ENCODE measurements at regions not wholly inside any gene's neighbourhood (a gene's known extent, or its start where the extent isn't known, plus 50 kb on each side); places are given as distances from the start of the nearest gene placed in this dataset.
A peak's percentile ranks its signal among the peaks of the same experiment; 100 is the strongest.

- 6% methylated on average over 1 of the region's 1 CpG for WGBS (ENCODE audit: low lambda C conversion rate)
- Histone ChIP-seq H4K20me1 (ENCODE audit: insufficient read depth, low read length) (no peaks in the 10 kb centered on the region), H3K36me3 (replicated peaks in 1 of 2; ENCODE audit: control insufficient read depth in 1 of 2, insufficient read depth in 2 of 2, low read length in 2 of 2) (no peaks in the 10 kb centered on the region), H3K4me2 (ENCODE audit: low read depth, low read length) (no peak overlapping the region), H3K4me1 (ENCODE audit: insufficient read depth, low read length) (no peaks in the 10 kb centered on the region), H3K9ac (ENCODE audit: insufficient read depth, low read depth, low read length) (no peak overlapping the region), H3K4me3 (replicated peaks in 1 of 3; ENCODE audit: insufficient read depth in 1 of 3, low read depth in 2 of 3, low read length in 3 of 3) (no peak overlapping the region), H2AFZ (ENCODE audit: low read length) (no peak overlapping the region), H3K27me3 (ENCODE audit: control insufficient read depth in 1 of 2, insufficient read depth in 2 of 2, low read length in 2 of 2) (no peaks in the 10 kb centered on the region), H3K27ac (ENCODE audit: extremely low read length, insufficient read depth, low read length) (no peak overlapping the region), H3K79me2 (ENCODE audit: insufficient read depth, low read length) (no peaks in the 10 kb centered on the region), H3K9me3 (ENCODE audit: low read length) (no peaks in the 10 kb centered on the region)
- BruUV-seq (replicated peaks): no TSS peak
- no peak for DNase-seq (ENCODE audit: low spot score)
- FAIRE-seq: no peak
- no peak for TF ChIP-seq CC2D1A (CRISPR knock-in tag; IDR thresholded peaks at IDR 0.05)
- no peak for ATAC-seq
- intact Hi-C loops (cut with micrococcal nuclease; ENCODE audit: unreplicated experiment): no loop called here
- in situ Hi-C loops (cut with HindIII; ENCODE audit: extremely low pct_ligation_motif_present, low pct_unique_long_range_greater_than_20kb): no loop called here
- POLR2A ChIA-PET: no interaction called here
- CTCF ChIA-PET (ENCODE audit: low intra/inter-chr PET ratio, low total read pairs): no interaction called here
These were observed 423.6 kb downstream of the HLX start for GRCh38 chr1:221302810-221303209.

- H3K4me2 ChIP-seq (ENCODE audit: low read depth, low read length): no peak overlapping the region
- intact Hi-C loops (cut with micrococcal nuclease; ENCODE audit: unreplicated experiment) (no loop called here), in situ Hi-C loops (cut with HindIII; ENCODE audit: extremely low pct_ligation_motif_present, low pct_unique_long_range_greater_than_20kb) (no loop called here)
- H3K9ac ChIP-seq (ENCODE audit: insufficient read depth, low read depth, low read length): no peak overlapping the region
- 5% methylated on average over 1 of the region's 1 CpG for WGBS (ENCODE audit: low lambda C conversion rate)
- no peaks in the 10 kb centered on the region for H3K79me2 ChIP-seq (ENCODE audit: insufficient read depth, low read length)
- ATAC-seq (no peak), FAIRE-seq (no peak), DNase-seq (ENCODE audit: low spot score) (no peak)
- no peaks in the 10 kb centered on the region for H3K36me3 ChIP-seq (replicated peaks in 1 of 2; ENCODE audit: control insufficient read depth in 1 of 2, insufficient read depth in 2 of 2, low read length in 2 of 2)
- H3K4me3 ChIP-seq (replicated peaks in 1 of 3; ENCODE audit: insufficient read depth in 1 of 3, low read depth in 2 of 3, low read length in 3 of 3): no peak overlapping the region
- no peaks in the 10 kb centered on the region for H3K4me1 ChIP-seq (ENCODE audit: insufficient read depth, low read length)
- ChIA-PET POLR2A (no interaction called here), CTCF (ENCODE audit: low intra/inter-chr PET ratio, low total read pairs) (no interaction called here)
- no TSS peak for BruUV-seq (replicated peaks)
- H3K27ac ChIP-seq (ENCODE audit: extremely low read length, insufficient read depth, low read length): no peak overlapping the region
- TF ChIP-seq ATF7 (IDR thresholded peaks at IDR 0.05) (peak; percentile 46; the same call in 1 of the 2 replicates), ATF7 (CRISPR knock-in tag; IDR thresholded peaks at IDR 0.05) (no peak), ZFP36L1 (CRISPR knock-in tag; IDR thresholded peaks at IDR 0.05) (no peak)
- H2AFZ ChIP-seq (ENCODE audit: low read length): no peak overlapping the region
- no peaks in the 10 kb centered on the region for H3K27me3 ChIP-seq (ENCODE audit: control insufficient read depth in 1 of 2, insufficient read depth in 2 of 2, low read length in 2 of 2)
- no peaks in the 10 kb centered on the region for H4K20me1 ChIP-seq (ENCODE audit: insufficient read depth, low read length)
- no peaks in the 10 kb centered on the region for H3K9me3 ChIP-seq (ENCODE audit: low read length)
These were observed 424.4 kb downstream of the HLX start for GRCh38 chr1:221303623-221304022.

GRCh38 chr1:221306239-221306638 is 427.0 kb downstream of the HLX start:
- H3K9ac ChIP-seq (ENCODE audit: insufficient read depth, low read depth, low read length): no peak overlapping the region
- no peak overlapping the region for H3K27ac ChIP-seq (ENCODE audit: extremely low read length, insufficient read depth, low read length)
- BruUV-seq (replicated peaks): no TSS peak
- WGBS (ENCODE audit: low lambda C conversion rate): 12% methylated on average over 5 of the region's 5 CpGs
- POLR2A ChIA-PET: no interaction called here
- H2AFZ ChIP-seq (ENCODE audit: low read length): no peak overlapping the region
- no peak for FAIRE-seq
- no peak overlapping the region for H3K4me2 ChIP-seq (ENCODE audit: low read depth, low read length)
- no peaks in the 10 kb centered on the region for H3K4me1 ChIP-seq (ENCODE audit: insufficient read depth, low read length)
- in situ Hi-C loops (cut with HindIII; ENCODE audit: extremely low pct_ligation_motif_present, low pct_unique_long_range_greater_than_20kb): no loop called here
- intact Hi-C loops (cut with micrococcal nuclease; ENCODE audit: unreplicated experiment): no loop called here
- no peak for ATAC-seq
- H3K9me3 ChIP-seq (ENCODE audit: low read length): no peaks in the 10 kb centered on the region
- DNase-seq (ENCODE audit: low spot score): no peak
- no peaks in the 10 kb centered on the region for H3K79me2 ChIP-seq (ENCODE audit: insufficient read depth, low read length)
- H3K4me3 ChIP-seq (replicated peaks in 1 of 3; ENCODE audit: insufficient read depth in 1 of 3, low read depth in 2 of 3, low read length in 3 of 3): no peak overlapping the region
- H3K36me3 ChIP-seq (replicated peaks in 1 of 2; ENCODE audit: control insufficient read depth in 1 of 2, insufficient read depth in 2 of 2, low read length in 2 of 2): no peaks in the 10 kb centered on the region
- TF ChIP-seq TRAFD1 (CRISPR knock-in tag; IDR thresholded peaks at IDR 0.05; ENCODE audit: borderline replicate concordance): no peak
- TF ChIP-seq RFX5 (IDR thresholded peaks at IDR 0.05; ENCODE audit: low read depth, low read length): no peak
- no peak for TF ChIP-seq ZNF703 (CRISPR knock-in tag; IDR thresholded peaks at IDR 0.05; ENCODE audit: borderline replicate concordance)
- no peak for TF ChIP-seq NFIC (IDR thresholded peaks at IDR 0.05; ENCODE audit: low read length)
- no peak for TF ChIP-seq NFRKB (IDR thresholded peaks at IDR 0.05)
- TF ChIP-seq ZNF326 (CRISPR knock-in tag; IDR thresholded peaks at IDR 0.05; ENCODE audit: borderline replicate concordance): no peak
- no peak for TF ChIP-seq PAF1 (CRISPR knock-in tag; IDR thresholded peaks at IDR 0.05)
- no peak for TF ChIP-seq ZFP36L2 (CRISPR knock-in tag; IDR thresholded peaks at IDR 0.05)
- TF ChIP-seq DNMT1 (CRISPR knock-in tag; IDR thresholded peaks at IDR 0.05): no peak
- CTCF ChIA-PET (ENCODE audit: low intra/inter-chr PET ratio, low total read pairs): no interaction called here
- H3K27me3 ChIP-seq (ENCODE audit: control insufficient read depth in 1 of 2, insufficient read depth in 2 of 2, low read length in 2 of 2): no peaks in the 10 kb centered on the region
- H4K20me1 ChIP-seq (ENCODE audit: insufficient read depth, low read length): no peaks in the 10 kb centered on the region

All from HepG2 (cell line).